H1 (cell line): ENCODE measurements at regions not wholly inside any gene's neighbourhood (a gene's known extent, or its start where the extent isn't known, plus 50 kb on each side); places are given as distances from the start of the nearest gene placed in this dataset.

ENCODE experiments used
- CTCF ChIA-PET: fragments of 300-600 bp; sonication (Branson Sonifier 250); formaldehyde crosslinking; loops from one replicate; lab custom pipeline; 2021; ENCODE audit not compliant: partially characterized antibody; lab: Charles Lee
- POLR2A ChIA-PET: fragments of 300-600 bp; sonication (Branson Sonifier 250); formaldehyde crosslinking; loops from one replicate; lab custom pipeline; 2021; ENCODE audit warnings: inconsistent platforms; ENCODE audit not compliant: partially characterized antibody; lab: Charles Lee
- DNase-seq, 2 experiments: peaks; one replicate each; pipeline versions ENCODE4 v3.0.0 to v3.0.0-alpha.2; 2010 to 2022; ENCODE audit warnings: low spot score in 2 of 2, low read depth in 1 of 2, mixed read lengths in 1 of 2
- FAIRE-seq: peaks from 2 replicates; lab custom pipeline; 2011; peaks lifted over from hg19 to GRCh38; lab: Jason Lieb, UNC
- H2AFZ ChIP-seq: 2 replicates; pipeline ENCODE4 v1.8.1; 2012; ENCODE audit warnings: low read length, inconsistent platforms
- H2AK5ac ChIP-seq: 2 replicates; pipeline ENCODE4 v1.6.1; 2013; ENCODE audit warnings: low read depth, low read length
- H2BK120ac ChIP-seq: replicated peaks from 2 replicates; pipeline ENCODE3; 2013; ENCODE audit warnings: low read depth, low read length, inconsistent platforms
- H2BK12ac ChIP-seq: 2 replicates; pipeline ENCODE4 v1.6.1; 2013; ENCODE audit warnings: low read depth, low read length
- H2BK15ac ChIP-seq: 2 replicates; pipeline ENCODE4 v1.6.1; 2013; ENCODE audit warnings: low read length
- H2BK20ac ChIP-seq: 2 replicates; pipeline ENCODE4 v1.6.1; 2013; ENCODE audit warnings: low read length
- H2BK5ac ChIP-seq: 2 replicates; pipeline ENCODE4 v1.6.1; 2013; ENCODE audit warnings: low read depth, low read length
- H3K14ac ChIP-seq: 2 replicates; pipeline ENCODE4 v1.6.1; 2013; ENCODE audit warnings: inconsistent platforms; ENCODE audit not compliant: insufficient read length
- H3K18ac ChIP-seq: 2 replicates; pipeline ENCODE4 v1.6.1; 2013; ENCODE audit warnings: low read length; ENCODE audit errors: extremely low read depth
- H3K23ac ChIP-seq: 2 replicates; pipeline ENCODE4 v1.6.1; 2013; ENCODE audit warnings: inconsistent platforms; ENCODE audit not compliant: insufficient read length
- H3K23me2 ChIP-seq: 2 replicates; pipeline ENCODE4 v1.6.1; 2013; ENCODE audit warnings: low read depth, low read length
- H3K27ac ChIP-seq: 2 replicates; pipeline ENCODE4 v1.6.1; 2011; ENCODE audit warnings: low read depth, low read length, inconsistent platforms
- H3K27me3 ChIP-seq, 4 experiments: replicated peaks in 1 of 4; 1 replicate in 1 of 4; 2 replicates in 3 of 4; pipeline versions ENCODE4 v1.6.1 to v1.8.1; 2011 to 2013; ENCODE audit warnings: low read length in 3 of 4, mild to moderate bottlenecking in 3 of 4, inconsistent platforms in 2 of 4, mixed read lengths in 2 of 4, moderate library complexity in 1 of 4; ENCODE audit not compliant: control insufficient read depth in 3 of 4, insufficient read depth in 3 of 4; ENCODE audit errors: extremely low read depth in 1 of 4
- H3K36me3 ChIP-seq, 4 experiments: 2 replicates each; pipeline versions ENCODE4 v1.6.1 to v1.8.1; 2011 to 2013; ENCODE audit warnings: mild to moderate bottlenecking in 4 of 4, low read length in 3 of 4, moderate library complexity in 2 of 4, control low read depth in 1 of 4, inconsistent platforms in 1 of 4; ENCODE audit not compliant: insufficient read depth in 4 of 4, control insufficient read depth in 2 of 4
- H3K4ac ChIP-seq: replicated peaks from 2 replicates; pipeline ENCODE3; 2013; ENCODE audit warnings: low read length, low read depth, mixed read lengths, inconsistent platforms; ENCODE audit not compliant: insufficient read length
- H3K4me1 ChIP-seq, 4 experiments: replicated peaks in 1 of 4; 1 replicate in 1 of 4; 2 replicates in 3 of 4; pipeline versions ENCODE4 v1.6.1 to v1.8.1; 2011 to 2013; ENCODE audit warnings: low read length in 3 of 4, inconsistent platforms in 2 of 4, mixed read lengths in 1 of 4; ENCODE audit not compliant: insufficient read depth in 4 of 4, control insufficient read depth in 3 of 4
- H3K4me2 ChIP-seq, 2 experiments: 2 replicates each; pipeline versions ENCODE4 v1.6.1 to v1.8.1; 2011 to 2013; ENCODE audit warnings: low read depth in 2 of 2, low read length in 2 of 2, control low read depth in 1 of 2, inconsistent platforms in 1 of 2, mild to moderate bottlenecking in 1 of 2; ENCODE audit not compliant: insufficient read depth in 1 of 2
- H3K4me3 ChIP-seq, 4 experiments: fragments of 200-600, 300-600 bp in 1 of 4; sonication (generic), shearing (Covaris generic), sonication (Bioruptor Twin) in 1 of 4; 2 replicates each; pipeline versions ENCODE4 v1.5.1 to v1.8.1; 2011 to 2016; ENCODE audit warnings: low read length in 4 of 4, low read depth in 3 of 4, control low read depth in 2 of 4, inconsistent platforms in 2 of 4, mild to moderate bottlenecking in 2 of 4, mixed read lengths in 1 of 4, moderate library complexity in 1 of 4; ENCODE audit not compliant: insufficient read depth in 2 of 4; ENCODE audit errors: extremely low read depth in 1 of 4
- H3K56ac ChIP-seq: replicated peaks from 2 replicates; pipeline ENCODE3; 2013; ENCODE audit warnings: low read depth, mild to moderate bottlenecking, mixed read lengths, low read length, inconsistent platforms; ENCODE audit not compliant: insufficient read length
- H3K79me1 ChIP-seq: 2 replicates; pipeline ENCODE4 v1.6.1; 2013; ENCODE audit warnings: low read depth, low read length, control low read depth
- H3K79me2 ChIP-seq, 2 experiments: 2 replicates each; pipeline versions ENCODE4 v1.6.1 to v1.8.1; 2012 to 2013; ENCODE audit warnings: low read length in 2 of 2, mild to moderate bottlenecking in 2 of 2, inconsistent platforms in 1 of 2; ENCODE audit not compliant: insufficient read depth in 2 of 2, control insufficient read depth in 1 of 2
- H3K9ac ChIP-seq, 4 experiments: replicated peaks in 1 of 4; 1 replicate in 1 of 4; 2 replicates in 3 of 4; pipeline versions ENCODE4 v1.6.1 to v1.8.1; 2011 to 2013; ENCODE audit warnings: low read depth in 3 of 4, low read length in 3 of 4, control low read depth in 2 of 4, mild to moderate bottlenecking in 2 of 4, moderate library complexity in 2 of 4, inconsistent platforms in 1 of 4; ENCODE audit errors: extremely low read depth in 1 of 4
- H3K9me3 ChIP-seq, 2 experiments: 2 replicates each; pipeline versions ENCODE4 v1.6.1 to v1.8.1; 2012 to 2013; ENCODE audit warnings: mild to moderate bottlenecking in 2 of 2, moderate library complexity in 2 of 2, control low read depth in 1 of 2, inconsistent platforms in 1 of 2, low read depth in 1 of 2, low read length in 1 of 2, mixed read lengths in 1 of 2; ENCODE audit not compliant: insufficient read depth in 2 of 2
- H4K20me1 ChIP-seq, 2 experiments: replicated peaks in 1 of 2; 2 replicates each; pipeline versions ENCODE3 to v1.8.1; 2011 to 2013; ENCODE audit warnings: inconsistent platforms in 2 of 2, low read length in 2 of 2, mild to moderate bottlenecking in 1 of 2; ENCODE audit not compliant: insufficient read depth in 2 of 2, control insufficient read depth in 1 of 2
- H4K5ac ChIP-seq: 2 replicates; pipeline ENCODE4 v1.6.1; 2013; ENCODE audit warnings: low read length, low read depth, mixed read lengths, inconsistent platforms; ENCODE audit not compliant: insufficient read length
- H4K8ac ChIP-seq: 2 replicates; pipeline ENCODE4 v1.8.0; 2013; ENCODE audit warnings: mild to moderate bottlenecking, moderate library complexity, low read length, inconsistent platforms; ENCODE audit not compliant: insufficient read depth; ENCODE audit errors: extremely low read depth
- H4K91ac ChIP-seq: replicated peaks from 2 replicates; pipeline ENCODE3; 2013; ENCODE audit warnings: low read length, mixed read lengths, inconsistent platforms; ENCODE audit not compliant: insufficient read length
- CTCF ChIP-seq, 3 experiments: IDR thresholded peaks; 1 replicate in 2 of 3; 2 replicates in 1 of 3; pipeline versions ENCODE4 v1.5.1 to v1.6.1; 2011; ENCODE audit warnings: low read length in 3 of 3, mild to moderate bottlenecking in 3 of 3, inconsistent platforms in 2 of 3, low read depth in 1 of 3, moderate library complexity in 1 of 3; ENCODE audit not compliant: insufficient read depth in 1 of 3; ENCODE audit errors: control extremely low read depth in 1 of 3
- E2F6 ChIP-seq: IDR thresholded peaks from 2 replicates; pipeline ENCODE4 v1.6.1; 2012; ENCODE audit warnings: inconsistent platforms
- HDAC2 ChIP-seq, 2 experiments: fragments of 300-600 bp in 1 of 2; sonication (generic) in 1 of 2; IDR thresholded peaks; 2 replicates each; pipeline ENCODE4 v1.6.1; 2011 to 2012; ENCODE audit warnings: low read depth in 2 of 2, low read length in 2 of 2, mild to moderate bottlenecking in 2 of 2, moderate library complexity in 2 of 2, borderline replicate concordance in 1 of 2, inconsistent platforms in 1 of 2
- HDAC6 ChIP-seq: IDR thresholded peaks from one replicate; pipeline ENCODE4 v1.7.1; 2012; ENCODE audit warnings: low read depth, mild to moderate bottlenecking, inconsistent platforms, low read length, moderate library complexity
- JUN ChIP-seq: IDR thresholded peaks from 2 replicates; pipeline ENCODE4 v1.6.1; 2011; ENCODE audit warnings: low read depth, mild to moderate bottlenecking, improper control_type of control experiment, low read length
- NANOG ChIP-seq: IDR thresholded peaks from 2 replicates; pipeline ENCODE4 v1.6.1; 2011; ENCODE audit warnings: low read length, low read depth, mild to moderate bottlenecking, inconsistent platforms; ENCODE audit not compliant: insufficient read depth, poor library complexity, severe bottlenecking
- RNF2 ChIP-seq: fragments of 200-900, 300-1000 bp; sonication (generic); IDR thresholded peaks from 2 replicates; pipeline ENCODE4 v1.7.1; 2016; ENCODE audit warnings: borderline replicate concordance, low read depth, mild to moderate bottlenecking, antibody characterized with exemption, low read length; ENCODE audit not compliant: poor library complexity, severe bottlenecking; ENCODE audit errors: missing control alignments
- SIX5 ChIP-seq: IDR thresholded peaks from 2 replicates; pipeline ENCODE4 v1.6.1; 2011; ENCODE audit warnings: mild to moderate bottlenecking, low read depth, low read length
- SP4 ChIP-seq: IDR thresholded peaks from 2 replicates; pipeline ENCODE4 v1.6.1; 2012; ENCODE audit warnings: low read length, inconsistent platforms
- TCF12 ChIP-seq: IDR thresholded peaks from 2 replicates; pipeline ENCODE4 v1.6.1; 2011; ENCODE audit warnings: low read depth, mild to moderate bottlenecking, low read length
- WGBS, 2 experiments: shearing (Covaris generic) in 1 of 2; methylation state at CpG; one replicate each; pipeline versions ENCODE4 v1.1.6 to v1.1.7; 2013 to 2015; ENCODE audit warnings: low lambda C conversion rate in 2 of 2, mixed read lengths in 2 of 2, inconsistent platforms in 1 of 2, low coverage in 1 of 2, missing lambda C conversion rate in 1 of 2; ENCODE audit not compliant: insufficient replicate concordance in 2 of 2, insufficient coverage in 1 of 2, insufficient read length in 1 of 2; ENCODE audit errors: extremely low coverage in 1 of 2, missing lambda C conversion rate in 1 of 2; 5-methylcytosine and 5-hydroxymethylcytosine counted together

GRCh38 chr3:13219902-13220296, 146.7 kb upstream of the IQSEC1 start:
- H3K23ac ChIP-seq: no peak overlapping the region
- H2AK5ac ChIP-seq: no peak overlapping the region
- H3K4me1 ChIP-seq: peaks cover 0 to 10% (median 2%) of the 10 kb centered on the region in 4 experiments; a peak in 3 of 7 replicates
- H2BK12ac ChIP-seq: no peak overlapping the region
- H4K5ac ChIP-seq: no peak overlapping the region
- H3K23me2 ChIP-seq: no peaks in the 10 kb centered on the region
- FAIRE-seq (no peak), DNase-seq (no peak)
- no peak overlapping the region for H3K9ac ChIP-seq
- no peak overlapping the region for H4K91ac ChIP-seq
- H3K4me3 ChIP-seq: no peak overlapping the region
- H3K18ac ChIP-seq: no peak overlapping the region
- 84% methylated on average over 10 of the region's 10 CpGs; no CpG with 5 or more reads in 1 of the 2 experiments for WGBS, 2 experiments
- H2BK20ac ChIP-seq: no peak overlapping the region
- no peaks in the 10 kb centered on the region for H3K79me1 ChIP-seq
- H3K4me2 ChIP-seq: no peak overlapping the region
- no peaks in the 10 kb centered on the region for H3K27me3 ChIP-seq
- H3K4ac ChIP-seq: no peak overlapping the region
- H3K9me3 ChIP-seq: no peaks in the 10 kb centered on the region
- no peaks in the 10 kb centered on the region for H3K36me3 ChIP-seq
- no peak overlapping the region for H3K14ac ChIP-seq
- H4K8ac ChIP-seq: no peak overlapping the region; the same call in 1 of the 2 replicates
- no peak overlapping the region for H2BK15ac ChIP-seq
- CTCF ChIA-PET: interaction anchor here (0.6 to 1.5 kb wide), 6 partner anchors 10 to 233 kb away, joined by 3 to 5 read pairs (median 4); no protein-coding TSS in a partner anchor
- H2BK5ac ChIP-seq: no peak overlapping the region
- H2BK120ac ChIP-seq: no peak overlapping the region
- POLR2A ChIA-PET: no interaction called here
- no peaks in the 10 kb centered on the region for H4K20me1 ChIP-seq
- H3K79me2 ChIP-seq: no peaks in the 10 kb centered on the region
- no peak overlapping the region for H2AFZ ChIP-seq
- no peak overlapping the region; the same call in 1 of the 2 replicates for H3K27ac ChIP-seq
- no peak overlapping the region for H3K56ac ChIP-seq
- TF ChIP-seq TCF12: no peak
- TF ChIP-seq HDAC6: no peak
- no peak for TF ChIP-seq RNF2
- TF ChIP-seq SIX5: no peak
- no peak for TF ChIP-seq E2F6
- no peak for TF ChIP-seq SP4
- TF ChIP-seq CTCF (IDR thresholded peaks at IDR 0.05; ENCODE audit: control extremely low read depth in 1 of 3, insufficient read depth in 1 of 3, low read depth in 1 of 3, low read length in 3 of 3): no peak
- no peak for TF ChIP-seq NANOG
- no peak for TF ChIP-seq HDAC2 (IDR thresholded peaks at IDR 0.05; ENCODE audit: borderline replicate concordance in 1 of 2, low read depth in 2 of 2, low read length in 2 of 2)
- no peak for TF ChIP-seq JUN
